Lower leg skin (tissue), 3 donors: ENCODE measurements at regions not wholly inside any gene's neighbourhood (a gene's known extent, or its start where the extent isn't known, plus 50 kb on each side); places are given as distances from the start of the nearest gene placed in this dataset.

Source experiments
- CTCF ChIP-seq, 3 donors: fragments of 450-650 bp; IDR thresholded peaks; one replicate each; pipeline ENCODE4 v1.5.1; 2016; ENCODE audit warnings: antibody characterized with exemption in 3 of 3, mild to moderate bottlenecking in 3 of 3, moderate library complexity in 2 of 3
- POLR2A ChIP-seq, 2 donors: fragments of 450-650 bp; IDR thresholded peaks; one replicate each; pipeline ENCODE4 v1.6.1; 2016 to 2017; ENCODE audit warnings: antibody characterized with exemption in 2 of 2, mild to moderate bottlenecking in 1 of 2, moderate library complexity in 1 of 2

DNA sequence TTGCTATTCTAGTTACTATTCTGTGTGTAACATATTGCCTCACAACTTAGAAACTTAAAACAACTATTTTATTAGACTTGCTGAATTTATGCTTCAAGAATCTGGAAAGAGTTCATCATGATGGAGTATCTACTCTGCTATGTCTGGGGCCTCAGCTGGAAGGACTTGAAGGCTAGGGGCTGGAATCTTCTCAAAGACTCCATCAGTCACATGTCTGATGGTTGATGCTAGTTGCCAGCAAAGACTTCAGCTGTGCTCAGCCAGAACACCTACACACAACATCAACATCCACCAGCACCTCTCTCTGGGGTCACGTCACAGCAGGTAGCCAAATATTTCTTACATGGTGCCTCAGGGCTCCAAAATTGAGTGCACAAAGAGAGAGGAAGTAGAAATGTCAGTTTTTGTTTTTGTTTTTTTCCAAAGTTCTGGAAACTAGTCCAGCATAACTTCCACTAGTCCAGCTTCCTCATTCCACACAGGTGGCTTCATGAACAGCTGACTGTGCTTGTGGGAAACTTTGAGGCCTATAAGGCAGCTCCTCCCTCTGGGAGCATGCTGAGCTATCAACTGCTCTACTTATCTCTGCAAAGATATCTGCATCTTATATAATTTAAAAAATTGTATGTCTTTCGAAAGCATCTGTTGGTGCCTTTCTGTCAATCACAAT, 325.4 kb upstream of the AGTR1 start:
- TF ChIP-seq CTCF (IDR thresholded peaks at IDR 0.05), result no peak
- no peak for TF ChIP-seq POLR2A (IDR thresholded peaks at IDR 0.05)
